Mesendoderm (in vitro differentiated cells): ENCODE measurements at regions not wholly inside any gene's neighbourhood (a gene's known extent, or its start where the extent isn't known, plus 50 kb on each side); places are given as distances from the start of the nearest gene placed in this dataset.
A peak's percentile ranks its signal among the peaks of the same experiment; 100 is the strongest.

Experiments used
- DNase-seq: peaks from one replicate; pipeline ENCODE4 v3.0.0; 2013
- H2AK5ac ChIP-seq: 2 replicates; pipeline ENCODE4 v1.6.1; 2013; ENCODE audit warnings: low read length, inconsistent platforms
- H2BK120ac ChIP-seq: 2 replicates; pipeline ENCODE4 v1.6.1; 2013; ENCODE audit warnings: low read depth, mild to moderate bottlenecking, low read length, moderate library complexity, mixed read lengths
- H2BK15ac ChIP-seq: replicated peaks from 2 replicates; pipeline ENCODE4 v1.6.1; 2013; ENCODE audit warnings: low read depth, mild to moderate bottlenecking, moderate library complexity
- H2BK5ac ChIP-seq: 2 replicates; pipeline ENCODE4 v1.6.1; 2013; ENCODE audit warnings: low read length, inconsistent platforms
- H3K18ac ChIP-seq: 2 replicates; pipeline ENCODE4 v1.6.1; 2013; ENCODE audit warnings: mild to moderate bottlenecking, low read length, mixed read lengths
- H3K23ac ChIP-seq: one replicate; pipeline ENCODE4 v1.6.1; 2013; ENCODE audit warnings: low read length
- H3K27ac ChIP-seq: 2 replicates; pipeline ENCODE4 v1.5.1; 2013; ENCODE audit warnings: low read depth, mild to moderate bottlenecking, inconsistent platforms, low read length, moderate library complexity
- H3K27me3 ChIP-seq: 2 replicates; pipeline ENCODE4 v1.6.1; 2013; ENCODE audit warnings: low read length, control low read depth, mild to moderate bottlenecking, inconsistent platforms; ENCODE audit not compliant: insufficient read depth, poor library complexity
- H3K36me3 ChIP-seq: 2 replicates; pipeline ENCODE4 v1.6.1; 2013; ENCODE audit warnings: low read length, inconsistent platforms; ENCODE audit not compliant: control insufficient read depth, insufficient read depth
- H3K4ac ChIP-seq: one replicate; pipeline ENCODE4 v1.6.1; 2013; ENCODE audit warnings: low read depth, mild to moderate bottlenecking, low read length, moderate library complexity
- H3K4me1 ChIP-seq: 2 replicates; pipeline ENCODE4 v1.6.1; 2013; ENCODE audit warnings: low read depth, low read length, inconsistent platforms; ENCODE audit not compliant: control insufficient read depth
- H3K4me2 ChIP-seq: 2 replicates; pipeline ENCODE4 v1.6.1; 2013; ENCODE audit warnings: low read length
- H3K4me3 ChIP-seq: 2 replicates; pipeline ENCODE4 v1.5.1; 2013; ENCODE audit warnings: mild to moderate bottlenecking, low read length
- H3K56ac ChIP-seq: one replicate; pipeline ENCODE4 v1.6.1; 2013; ENCODE audit warnings: low read length
- H3K79me1 ChIP-seq: 2 replicates; pipeline ENCODE4 v1.6.1; 2013; ENCODE audit warnings: low read length, inconsistent platforms
- H3K79me2 ChIP-seq: 2 replicates; pipeline ENCODE4 v1.6.1; 2013; ENCODE audit warnings: mild to moderate bottlenecking, low read length; ENCODE audit not compliant: control insufficient read depth, insufficient read depth
- H3K9ac ChIP-seq: 2 replicates; pipeline ENCODE4 v1.6.1; 2013; ENCODE audit warnings: low read length, inconsistent platforms
- H4K5ac ChIP-seq: one replicate; pipeline ENCODE4 v1.6.1; 2013; ENCODE audit warnings: low read length
- H4K8ac ChIP-seq: one replicate; pipeline ENCODE4 v1.6.1; 2013; ENCODE audit warnings: low read depth, mild to moderate bottlenecking, control low read depth, low read length, moderate library complexity
- WGBS: extraction: QIAGEN DNeasy Blood & Tissue Kit; methylation state at CpG from one replicate; pipeline ENCODE4 v1.1.7; 2013; ENCODE audit warnings: low lambda C conversion rate, missing lambda C conversion rate; ENCODE audit not compliant: insufficient coverage; ENCODE audit errors: extremely low coverage; 5-methylcytosine and 5-hydroxymethylcytosine counted together

GRCh38 chr3:21879184-21879886 is 128.3 kb upstream of the ZNF385D start:
- Histone ChIP-seq H3K79me2 (no peaks in the 10 kb centered on the region), H2BK5ac (no peak overlapping the region), H3K23ac (no peak overlapping the region), H3K4me2 (no peak overlapping the region), H2BK120ac (no peak overlapping the region), H3K9ac (no peak overlapping the region), H3K56ac (no peak overlapping the region), H3K4ac (no peak overlapping the region), H4K5ac (no peak overlapping the region), H2AK5ac (no peak overlapping the region), H3K18ac (no peak overlapping the region), H4K8ac (no peak overlapping the region), H2BK15ac (no peak overlapping the region), H3K79me1 (no peaks in the 10 kb centered on the region), H3K27me3 (no peaks in the 10 kb centered on the region), H3K36me3 (no peaks in the 10 kb centered on the region), H3K4me3 (no peak overlapping the region), H3K27ac (no peak overlapping the region), H3K4me1 (no peaks in the 10 kb centered on the region)
- DNase-seq = no peak
- no CpG with 5 or more reads among the region's 7 CpGs for WGBS

- Histone ChIP-seq H3K27ac (no peak overlapping the region), H3K56ac (no peak overlapping the region), H3K79me2 (no peaks in the 10 kb centered on the region), H3K36me3 (no peaks in the 10 kb centered on the region), H4K8ac (no peak overlapping the region), H3K4me1 (peaks cover 3% of the 10 kb centered on the region), H3K79me1 (no peaks in the 10 kb centered on the region), H2AK5ac (no peak overlapping the region), H2BK120ac (no peak overlapping the region), H3K4ac (no peak overlapping the region), H3K9ac (no peak overlapping the region), H4K5ac (no peak overlapping the region), H3K4me2 (no peak overlapping the region), H3K4me3 (no peak overlapping the region), H3K18ac (no peak overlapping the region), H3K23ac (no peak overlapping the region), H2BK5ac (no peak overlapping the region), H2BK15ac (no peak overlapping the region), H3K27me3 (no peaks in the 10 kb centered on the region)
- DNase-seq = no peak
- no CpG with 5 or more reads among the region's 2 CpGs for WGBS
Measured at GRCh38 chr3:21888656-21889055, 137.6 kb upstream of the ZNF385D start.

DNA sequence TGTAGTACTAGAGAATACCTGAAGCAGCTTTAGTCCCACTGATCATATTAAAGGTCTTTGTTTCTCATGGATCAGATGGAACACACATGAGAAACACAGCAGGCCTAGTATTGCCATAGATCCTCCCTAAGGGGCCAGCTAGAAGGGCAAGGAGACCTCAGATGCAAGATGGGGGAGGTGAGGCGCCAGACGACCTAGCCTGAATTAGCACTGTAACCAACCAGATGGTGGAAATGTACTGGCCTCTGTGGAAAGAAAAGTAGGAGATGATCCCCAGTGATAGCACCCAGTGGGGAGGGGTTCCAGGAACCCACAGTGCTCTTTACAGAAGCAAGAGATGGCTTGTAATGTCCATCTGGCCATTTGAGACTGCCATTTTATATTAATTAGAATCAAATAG is 138.2 kb upstream of the ZNF385D start:
- no peak overlapping the region for H3K23ac ChIP-seq
- H3K56ac ChIP-seq = no peak overlapping the region
- no CpG with 5 or more reads among the region's 2 CpGs for whole genome bisulfite sequencing
- H3K18ac ChIP-seq = no peak overlapping the region
- no peak overlapping the region for H3K9ac ChIP-seq
- no peaks in the 10 kb centered on the region for H3K79me2 ChIP-seq
- H4K5ac ChIP-seq = no peak overlapping the region
- H3K4ac ChIP-seq = no peak overlapping the region
- no peak overlapping the region for H2BK120ac ChIP-seq
- H3K27ac ChIP-seq = no peak overlapping the region
- H3K36me3 ChIP-seq = no peaks in the 10 kb centered on the region
- no peaks in the 10 kb centered on the region for H3K79me1 ChIP-seq
- DNase-seq = peak; percentile 16
- no peak overlapping the region for H2AK5ac ChIP-seq
- no peak overlapping the region for H2BK15ac ChIP-seq
- no peak overlapping the region for H3K4me2 ChIP-seq
- no peaks in the 10 kb centered on the region for H3K27me3 ChIP-seq
- H2BK5ac ChIP-seq = no peak overlapping the region
- peaks cover 3% of the 10 kb centered on the region for H3K4me1 ChIP-seq
- H4K8ac ChIP-seq = no peak overlapping the region
- no peak overlapping the region for H3K4me3 ChIP-seq

GRCh38 chr3:21892104-21892503 is 141.1 kb upstream of the ZNF385D start:
- Histone ChIP-seq H4K8ac (no peak overlapping the region), H2AK5ac (no peak overlapping the region), H3K36me3 (no peaks in the 10 kb centered on the region), H3K79me2 (no peaks in the 10 kb centered on the region), H2BK120ac (no peak overlapping the region), H2BK5ac (no peak overlapping the region), H3K4me1 (peaks cover 3% of the 10 kb centered on the region), H3K27me3 (no peaks in the 10 kb centered on the region), H3K4me2 (no peak overlapping the region), H2BK15ac (no peak overlapping the region), H3K4me3 (no peak overlapping the region), H3K4ac (no peak overlapping the region), H4K5ac (no peak overlapping the region), H3K23ac (no peak overlapping the region), H3K56ac (no peak overlapping the region), H3K18ac (no peak overlapping the region), H3K27ac (no peak overlapping the region), H3K79me1 (no peaks in the 10 kb centered on the region), H3K9ac (no peak overlapping the region)
- no peak for DNase-seq
- no CpG with 5 or more reads among the region's 2 CpGs for WGBS

- Histone ChIP-seq H3K79me2 (no peaks in the 10 kb centered on the region), H3K4ac (no peak overlapping the region), H3K4me1 (peaks cover 3% of the 10 kb centered on the region), H2BK120ac (no peak overlapping the region), H4K8ac (no peak overlapping the region), H3K27ac (no peak overlapping the region), H3K56ac (no peak overlapping the region), H3K79me1 (no peaks in the 10 kb centered on the region), H3K18ac (no peak overlapping the region), H3K27me3 (no peaks in the 10 kb centered on the region), H3K23ac (no peak overlapping the region), H4K5ac (no peak overlapping the region), H3K9ac (no peak overlapping the region), H3K36me3 (no peaks in the 10 kb centered on the region), H3K4me2 (no peak overlapping the region), H2BK5ac (no peak overlapping the region), H2AK5ac (no peak overlapping the region), H3K4me3 (no peak overlapping the region), H2BK15ac (no peak overlapping the region)
- no peak for DNase-seq
- no CpG with 5 or more reads among the region's 3 CpGs for WGBS
Measured at GRCh38 chr3:21893242-21893641, 142.2 kb upstream of the ZNF385D start.
